Small intestine (tissue), 7 donors: ENCODE measurements at regions not wholly inside any gene's neighbourhood (a gene's known extent, or its start where the extent isn't known, plus 50 kb on each side); places are given as distances from the start of the nearest gene placed in this dataset.

Source experiments
- DNase-seq, 2 donors: peaks; one replicate each; pipeline versions ENCODE4 v3.0.0 to v3.0.0-alpha.2; 2013
- FAIRE-seq: peaks from 2 replicates; lab custom pipeline; 2012; peaks lifted over from hg19 to GRCh38; lab: Jason Lieb, UNC
- H3K27ac ChIP-seq, 3 donors: one replicate each; pipeline ENCODE4 v1.5.1; 2013; ENCODE audit warnings: low read length in 2 of 3, mild to moderate bottlenecking in 2 of 3, control low read depth in 1 of 3, inconsistent platforms in 1 of 3, low read depth in 1 of 3, moderate library complexity in 1 of 3
- H3K27me3 ChIP-seq, 3 donors: one replicate each; pipeline ENCODE4 v1.6.1; 2013; ENCODE audit warnings: low read length in 3 of 3, inconsistent platforms in 1 of 3; ENCODE audit not compliant: control insufficient read depth in 3 of 3, insufficient read depth in 3 of 3
- H3K36me3 ChIP-seq, 3 donors: one replicate each; pipeline ENCODE4 v1.6.1; 2013; ENCODE audit warnings: low read length in 3 of 3, inconsistent platforms in 1 of 3, low read depth in 1 of 3, mild to moderate bottlenecking in 1 of 3, moderate library complexity in 1 of 3; ENCODE audit not compliant: control insufficient read depth in 3 of 3, insufficient read depth in 2 of 3
- H3K4me1 ChIP-seq, 3 donors: one replicate each; pipeline ENCODE4 v1.6.1; 2013; ENCODE audit warnings: low read length in 2 of 3, inconsistent platforms in 1 of 3, low read depth in 1 of 3, mild to moderate bottlenecking in 1 of 3, moderate library complexity in 1 of 3; ENCODE audit not compliant: control insufficient read depth in 3 of 3, insufficient read depth in 2 of 3
- H3K4me3 ChIP-seq, 3 donors: one replicate each; pipeline ENCODE4 v1.5.1; 2013; ENCODE audit warnings: low read length in 3 of 3, control low read depth in 1 of 3, inconsistent platforms in 1 of 3, low read depth in 1 of 3, mild to moderate bottlenecking in 1 of 3, moderate library complexity in 1 of 3
- H3K9me3 ChIP-seq, 2 donors: one replicate each; pipeline ENCODE4 v1.6.1; 2013; ENCODE audit warnings: low read depth in 1 of 2, low read length in 1 of 2; ENCODE audit not compliant: control insufficient read depth in 2 of 2, insufficient read depth in 1 of 2
- whole genome bisulfite sequencing, 3 donors: extraction: QIAGEN DNeasy Blood & Tissue Kit; methylation state at CpG; one replicate each; pipeline ENCODE4 v1.1.7; 2013; 5-methylcytosine and 5-hydroxymethylcytosine counted together
- donor health status: healthy with polysubstance abuse.
- donor health status: control.
- donor health status: control.
- donor health status: Bipolar disorder and iron deficiency.
- donor health status: healthy.

DNA sequence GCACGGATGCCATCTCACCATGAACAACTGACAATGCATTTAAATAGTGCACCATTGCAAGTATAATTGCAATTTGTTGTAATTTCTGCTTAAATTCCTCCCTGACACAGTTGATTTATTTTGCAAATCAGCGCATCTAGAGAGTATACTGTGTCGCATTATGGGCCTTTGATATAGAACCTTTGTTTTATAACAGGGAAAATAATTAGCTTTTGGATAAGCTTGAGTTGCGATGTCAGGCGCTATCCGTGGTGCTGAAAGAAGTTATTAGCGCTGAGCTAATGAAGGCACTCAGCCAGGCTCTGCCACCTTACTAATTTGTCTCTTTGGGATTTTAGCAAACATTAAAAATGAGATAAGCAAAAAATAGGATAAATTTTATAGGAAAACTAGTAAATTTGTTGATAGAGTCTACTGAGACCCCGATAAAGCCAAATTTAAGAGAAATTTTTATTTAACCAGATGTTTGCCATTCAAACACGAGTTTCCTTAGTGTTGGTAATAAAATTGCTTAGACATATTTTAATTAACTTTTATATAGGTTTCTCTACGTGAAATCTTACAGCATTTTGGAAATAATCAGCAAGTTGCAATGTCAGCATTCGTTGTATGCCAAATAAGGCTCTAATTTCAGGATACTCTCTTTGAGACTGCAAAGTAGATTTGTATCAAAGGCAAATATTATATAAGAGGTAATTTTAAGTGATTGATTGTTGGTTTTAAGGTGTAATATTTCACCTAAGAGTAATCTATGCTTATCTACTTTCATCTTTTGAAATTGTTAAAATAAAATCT lies 355.5 kb downstream of the TLR4 start:
- Histone ChIP-seq H3K4me3 (no peak overlapping the region), H3K27me3 (no peaks in the 10 kb centered on the region), H3K9me3 (no peaks in the 10 kb centered on the region), H3K36me3 (no peaks in the 10 kb centered on the region), H3K27ac (no peak overlapping the region), H3K4me1 (no peaks in the 10 kb centered on the region)
- 22 to 29% (median 23%) methylated on average over 11 of the region's 11 CpGs for WGBS, 3 donors
- DNase-seq (peak; percentile 3 to 36), FAIRE-seq (no peak)

DNA sequence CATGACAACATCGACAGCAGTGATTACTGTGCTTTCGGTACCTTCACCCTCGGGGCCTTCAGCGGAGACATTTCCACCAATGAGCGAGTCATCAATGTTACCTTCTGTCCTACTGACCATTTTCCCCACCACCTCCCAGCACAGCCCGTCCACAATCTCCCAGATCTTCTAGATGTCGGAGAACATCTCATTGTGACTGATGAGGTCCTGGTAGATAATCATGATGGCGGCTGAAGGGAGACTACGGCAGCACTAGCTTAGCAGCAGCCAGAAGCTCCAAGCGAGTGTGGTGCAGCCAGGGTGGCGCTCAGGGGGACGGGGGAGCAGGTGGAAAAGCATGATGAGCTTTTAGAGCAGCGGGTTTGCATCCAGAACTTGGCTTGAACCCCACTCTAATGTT lies 379.0 kb downstream of the TLR4 start:
- DNase-seq = no peak
- WGBS, 3 donors = 78 to 86% (median 86%) methylated on average over 13 of the region's 13 CpGs

DNA sequence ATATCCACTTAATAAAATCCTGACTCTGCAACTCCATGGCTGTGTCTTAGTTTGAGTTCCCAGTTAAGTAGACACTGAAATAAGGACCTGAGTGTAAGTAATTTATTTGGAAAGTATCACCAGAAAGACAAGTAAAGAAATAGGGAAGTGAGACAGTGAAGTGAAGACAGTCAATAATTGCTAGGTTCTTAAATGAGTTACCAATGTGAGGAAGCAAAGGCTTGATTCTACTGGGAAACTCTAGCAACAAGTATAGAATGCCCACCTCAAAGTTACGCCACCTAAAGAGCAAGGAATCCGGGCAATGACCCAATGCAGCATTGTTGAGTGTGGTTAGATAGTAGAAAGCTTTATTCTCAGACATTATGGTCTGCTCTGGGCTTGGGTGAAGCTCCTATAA lies 383.9 kb downstream of the TLR4 start:
- H3K9me3 ChIP-seq = no peaks in the 10 kb centered on the region
- FAIRE-seq = no peak
- H3K36me3 ChIP-seq = no peaks in the 10 kb centered on the region
- no peak overlapping the region for H3K4me3 ChIP-seq
- no peak overlapping the region for H3K27ac ChIP-seq
- H3K27me3 ChIP-seq = no peaks in the 10 kb centered on the region
- WGBS, 3 donors = 82 to 84% (median 83%) methylated on average over 2 of the region's 2 CpGs
- H3K4me1 ChIP-seq = no peaks in the 10 kb centered on the region
- no peak for DNase-seq

More for the DNA sequence above, 379.0 kb downstream of the TLR4 start:
- Histone ChIP-seq H3K9me3 (no peaks in the 10 kb centered on the region), H3K27me3 (no peaks in the 10 kb centered on the region), H3K36me3 (no peaks in the 10 kb centered on the region), H3K4me1 (no peaks in the 10 kb centered on the region), H3K27ac (no peak overlapping the region), H3K4me3 (no peak overlapping the region)
- no peak for FAIRE-seq

DNA sequence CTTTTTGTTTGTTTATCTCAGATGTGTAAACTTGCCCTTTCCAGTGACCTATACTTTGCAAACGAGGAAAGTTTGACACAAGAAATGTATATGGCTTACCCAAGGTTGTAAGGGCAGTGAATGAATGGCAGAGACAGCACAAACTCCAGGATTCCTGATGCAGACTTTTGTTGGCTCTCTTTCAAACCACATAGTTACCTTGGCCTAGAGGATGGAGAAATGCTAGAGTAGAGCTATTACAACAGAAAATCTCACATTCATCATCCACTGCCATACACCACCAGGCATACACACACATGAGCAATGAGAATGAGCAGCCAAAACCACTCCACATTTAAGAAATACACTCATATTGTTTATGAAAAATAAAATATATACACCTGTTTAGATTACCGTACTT lies 387.0 kb downstream of the TLR4 start:
- WGBS, 3 donors = 48 to 51% (median 50%) methylated on average over 2 of the region's 2 CpGs
- FAIRE-seq (no peak), DNase-seq (no peak)
- H3K27ac ChIP-seq = no peak overlapping the region
- H3K4me3 ChIP-seq = no peak overlapping the region
- no peaks in the 10 kb centered on the region for H3K4me1 ChIP-seq
- H3K36me3 ChIP-seq = no peaks in the 10 kb centered on the region
- H3K9me3 ChIP-seq = no peaks in the 10 kb centered on the region
- no peaks in the 10 kb centered on the region for H3K27me3 ChIP-seq

DNA sequence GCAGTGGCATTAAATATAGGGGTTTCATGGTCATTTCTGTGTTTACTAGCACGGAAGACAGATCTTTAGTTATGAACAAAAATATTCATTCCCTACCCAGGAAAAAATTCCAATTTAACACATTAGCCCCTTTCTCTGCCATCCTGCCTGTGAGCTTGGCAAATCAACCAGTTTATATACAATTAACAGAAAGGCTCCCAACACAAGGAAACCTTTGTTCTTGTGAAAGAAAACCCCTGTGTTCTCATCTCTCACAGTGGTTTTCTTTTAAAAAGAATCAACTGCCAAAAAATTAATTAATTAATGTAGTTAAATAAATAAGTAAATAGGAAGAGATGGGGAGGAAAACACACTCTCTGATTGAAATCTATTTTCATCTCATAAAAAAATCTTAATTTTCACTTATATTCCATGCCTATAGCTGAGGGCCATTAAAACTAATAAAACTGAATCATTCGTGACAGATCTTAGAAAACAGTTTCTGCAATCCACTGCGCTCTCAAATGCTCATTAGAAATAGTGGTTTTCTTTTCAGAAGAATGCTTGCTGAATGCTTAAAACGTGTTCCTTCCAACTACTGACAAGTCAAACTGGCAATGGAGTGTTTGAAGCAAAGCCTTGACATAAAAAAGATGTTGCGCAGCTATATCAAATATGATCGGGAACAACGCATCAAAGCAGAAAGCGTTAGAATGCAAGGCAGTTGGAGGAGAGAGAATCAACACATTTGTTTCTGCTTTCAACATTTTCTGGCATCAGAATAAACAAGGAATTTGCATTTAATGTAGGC lies 387.7 kb downstream of the TLR4 start:
- Histone ChIP-seq H3K27me3 (no peaks in the 10 kb centered on the region), H3K4me1 (no peaks in the 10 kb centered on the region), H3K36me3 (no peaks in the 10 kb centered on the region), H3K27ac (no peak overlapping the region), H3K9me3 (no peaks in the 10 kb centered on the region), H3K4me3 (no peak overlapping the region)
- 76 to 80% (median 80%) methylated on average over 8 of the region's 8 CpGs for WGBS, 3 donors
- DNase-seq (no peak), FAIRE-seq (no peak)

DNA sequence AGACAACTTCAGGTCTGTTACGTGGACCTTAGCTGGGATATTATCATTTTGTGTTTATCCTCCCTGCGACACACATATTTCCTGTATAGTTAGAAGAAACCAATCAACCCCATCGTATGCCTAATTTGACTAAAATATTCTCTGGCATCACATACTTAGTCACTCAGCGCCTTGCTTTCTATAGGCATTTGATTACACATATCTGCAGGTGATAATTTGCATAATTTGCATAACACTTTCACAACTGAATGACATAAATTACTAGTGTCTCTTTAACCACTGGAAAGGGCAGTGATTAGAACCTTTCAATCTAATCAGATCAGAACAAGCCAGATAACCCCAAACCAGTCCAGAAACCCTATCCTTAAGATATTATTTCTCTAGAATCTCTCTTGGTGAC lies 390.2 kb downstream of the TLR4 start:
- FAIRE-seq (no peak), DNase-seq (no peak)
- Histone ChIP-seq H3K36me3 (no peaks in the 10 kb centered on the region), H3K4me1 (no peaks in the 10 kb centered on the region), H3K27ac (no peak overlapping the region), H3K27me3 (no peaks in the 10 kb centered on the region), H3K9me3 (no peaks in the 10 kb centered on the region), H3K4me3 (no peak overlapping the region)
- 78 to 82% (median 80%) methylated on average over 4 of the region's 4 CpGs for WGBS, 3 donors

DNA sequence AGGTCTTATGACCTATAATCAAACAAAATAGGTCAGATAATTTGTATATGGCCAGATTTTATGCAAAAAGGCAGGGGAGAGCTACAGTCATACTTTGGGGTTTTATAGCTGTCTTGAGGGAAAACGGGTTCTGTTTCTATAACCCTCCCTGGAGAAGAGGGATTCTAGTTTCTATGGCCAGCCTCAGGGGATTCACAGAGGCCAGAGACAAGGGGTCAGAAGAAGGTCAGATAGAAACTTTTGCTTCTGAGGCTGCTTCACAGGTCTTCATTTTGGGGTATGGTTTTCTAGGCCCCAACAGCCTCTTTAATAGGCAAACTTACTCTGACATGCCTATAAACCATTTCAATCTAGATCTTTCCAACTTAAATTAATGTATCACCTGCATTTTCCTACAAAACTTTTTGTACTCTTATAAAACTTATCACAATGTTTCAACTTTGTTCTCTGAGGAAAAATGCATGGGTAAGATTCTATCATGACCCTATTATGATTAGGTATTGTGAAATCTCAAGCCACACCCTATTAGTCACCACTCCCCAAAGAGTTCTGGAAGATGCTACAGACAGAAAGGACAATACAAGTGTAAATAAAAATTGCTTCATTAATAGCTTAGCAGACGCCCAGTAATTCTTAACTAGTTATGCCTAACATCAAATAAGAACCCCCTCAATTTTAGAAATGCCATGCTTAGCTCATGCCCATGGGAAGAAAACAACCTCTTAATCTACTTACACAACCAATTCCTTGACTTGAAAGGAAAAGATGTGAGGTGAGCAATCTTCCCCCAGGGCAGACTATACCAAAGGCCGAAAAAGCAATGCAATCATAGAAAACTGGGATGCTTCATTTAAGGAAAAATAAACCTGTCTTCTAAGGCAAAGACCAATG lies 396.6 kb downstream of the TLR4 start:
- Histone ChIP-seq H3K27me3 (no peaks in the 10 kb centered on the region), H3K9me3 (no peaks in the 10 kb centered on the region), H3K36me3 (no peaks in the 10 kb centered on the region), H3K27ac (no peak overlapping the region), H3K4me3 (no peak overlapping the region), H3K4me1 (no peaks in the 10 kb centered on the region)
- no peak for FAIRE-seq
- DNase-seq = no peak
- 69 to 75% (median 70%) methylated on average over 3 of the region's 3 CpGs for WGBS, 3 donors

DNA sequence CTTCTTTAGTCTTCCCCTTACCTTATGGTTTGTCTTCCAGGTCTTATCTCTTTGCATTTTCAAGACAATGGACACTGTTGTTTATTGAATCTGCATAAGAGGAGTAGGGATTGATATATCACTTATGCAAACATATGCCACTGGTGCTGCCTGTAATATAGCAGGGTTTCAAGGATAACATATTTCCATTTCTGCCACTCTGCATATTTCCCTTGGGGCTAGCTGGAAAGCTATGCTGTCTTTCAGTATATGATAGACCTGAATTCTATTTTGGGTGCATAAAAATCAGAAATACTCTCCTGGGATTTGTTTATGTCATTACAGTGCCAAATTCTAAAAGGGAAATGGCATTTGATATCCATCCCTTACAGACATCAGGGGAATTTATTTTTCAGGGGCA lies 400.2 kb downstream of the TLR4 start:
- H3K4me3 ChIP-seq = no peak overlapping the region
- H3K27ac ChIP-seq = no peak overlapping the region
- no peaks in the 10 kb centered on the region for H3K27me3 ChIP-seq
- no peaks in the 10 kb centered on the region for H3K36me3 ChIP-seq
- FAIRE-seq (no peak), DNase-seq (no peak)
- no peaks in the 10 kb centered on the region for H3K9me3 ChIP-seq
- H3K4me1 ChIP-seq = no peaks in the 10 kb centered on the region
